ENCODE measurements at regions not wholly inside any gene's neighbourhood (a gene's known extent, or its start where the extent isn't known, plus 50 kb on each side); places are given as distances from the start of the nearest gene placed in this dataset.

- TF ChIP-seq SPI1 (IDR thresholded peaks at IDR 0.05; ENCODE audit: low read depth, low read length) (0 out of 2 replicates have a peak, but pooled peaks have one; percentile 24), POLR2A (IDR thresholded peaks at IDR 0.05; ENCODE audit: low read depth, low read length) (no peak), TAF1 (IDR thresholded peaks at IDR 0.05; ENCODE audit: low read depth, low read length) (no peak), POLR2AphosphoS5 (IDR thresholded peaks at IDR 0.05; ENCODE audit: low read depth, low read length) (no peak), POU2F2 (IDR thresholded peaks at IDR 0.05; ENCODE audit: low read depth, low read length) (no peak), PAX5 (IDR thresholded peaks at IDR 0.05; ENCODE audit: insufficient read depth, low read length, severe bottlenecking) (no peak)
Observed at GRCh38 chr4:84220990-84221389, 278.1 kb downstream of the NKX6-1 start.
